HEK293T (cell line): ENCODE measurements at regions not wholly inside any gene's neighbourhood (a gene's known extent, or its start where the extent isn't known, plus 50 kb on each side); places are given as distances from the start of the nearest gene placed in this dataset.
"Not testable (repeated sequence)": the region's sequence is repeated elsewhere in the genome, so short reads cannot be mapped to it uniquely, and the experiment has no call there.

Experiments
- BHLHE40 ChIP-seq: fragments of 450-650 bp; IDR thresholded peaks from 2 replicates; pipeline ENCODE4 v1.6.1; 2016; ENCODE audit warnings: mild to moderate bottlenecking, moderate library complexity, borderline replicate concordance
- NFRKB ChIP-seq: fragments of 450-650 bp; IDR thresholded peaks from 2 replicates; pipeline ENCODE4 v1.6.1; 2016; ENCODE audit warnings: mild to moderate bottlenecking, moderate library complexity
- SP1 ChIP-seq: fragments of 450-650 bp; IDR thresholded peaks from 2 replicates; pipeline ENCODE4 v1.6.1; 2017

DNA sequence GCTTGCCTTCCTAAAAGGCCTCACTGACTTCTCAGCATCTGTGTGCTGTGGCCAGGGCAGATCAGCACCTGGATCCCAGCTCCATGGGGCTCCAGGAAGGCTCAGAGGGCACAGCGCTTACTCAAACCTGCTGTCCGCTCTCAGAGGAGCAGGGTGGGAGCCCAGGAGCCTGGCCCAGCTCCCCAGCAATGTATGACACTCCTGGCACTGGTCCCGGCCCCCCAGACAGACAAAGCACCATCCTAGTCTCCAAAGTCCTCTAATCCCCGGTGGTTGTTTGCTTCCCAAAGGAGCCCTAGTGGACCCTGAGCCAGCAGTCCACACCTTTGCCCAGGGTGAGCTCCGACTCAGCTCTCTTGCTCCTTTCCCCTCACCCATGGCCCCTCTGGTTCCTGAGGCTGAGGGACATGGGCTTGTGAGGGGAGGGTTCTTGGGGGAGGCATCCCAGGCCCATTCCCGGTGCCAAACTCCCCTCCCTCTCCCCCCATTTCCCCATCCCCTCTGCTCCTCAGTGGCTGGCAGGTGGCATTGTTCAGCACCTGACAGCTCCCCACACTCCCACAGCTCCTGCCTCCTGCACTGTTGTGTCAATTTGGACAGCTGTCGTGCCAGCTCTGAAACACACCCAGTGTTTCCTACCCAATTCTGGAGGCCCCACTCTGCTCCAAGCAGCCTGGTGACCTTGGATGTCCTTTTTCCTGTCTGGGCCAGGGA, 164.3 kb downstream of the TRIM43 start:
- TF ChIP-seq SP1, NFRKB, BHLHE40: not testable (repeated sequence)
